ENCODE measurements at regions not wholly inside any gene's neighbourhood (a gene's known extent, or its start where the extent isn't known, plus 50 kb on each side); places are given as distances from the start of the nearest gene placed in this dataset.

DNA sequence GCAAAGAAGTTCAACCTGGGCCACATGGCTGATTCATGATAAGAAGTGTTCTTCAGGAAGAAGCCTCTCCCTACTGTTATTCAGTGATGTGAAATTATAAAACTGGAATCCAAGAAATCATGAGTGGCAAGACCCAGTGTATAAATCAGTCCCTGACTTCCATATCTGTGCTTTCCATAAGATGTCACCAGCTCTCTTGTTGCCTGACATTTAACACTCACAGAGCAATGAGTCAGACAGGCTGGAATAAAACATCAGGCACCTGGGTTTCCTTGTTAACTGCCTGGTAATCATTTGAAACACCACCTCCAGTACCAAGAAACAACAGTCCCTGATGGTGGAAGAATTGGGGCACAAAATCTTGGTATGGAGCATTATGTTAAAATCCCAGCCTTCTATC, 76.1 kb downstream of the SCG2 start:
- DNase-seq (ENCODE audit: missing footprints) (no peak), ATAC-seq (peak; percentile 59)
- intact Hi-C loops (cut with DNase I), result no loop called here

DNA sequence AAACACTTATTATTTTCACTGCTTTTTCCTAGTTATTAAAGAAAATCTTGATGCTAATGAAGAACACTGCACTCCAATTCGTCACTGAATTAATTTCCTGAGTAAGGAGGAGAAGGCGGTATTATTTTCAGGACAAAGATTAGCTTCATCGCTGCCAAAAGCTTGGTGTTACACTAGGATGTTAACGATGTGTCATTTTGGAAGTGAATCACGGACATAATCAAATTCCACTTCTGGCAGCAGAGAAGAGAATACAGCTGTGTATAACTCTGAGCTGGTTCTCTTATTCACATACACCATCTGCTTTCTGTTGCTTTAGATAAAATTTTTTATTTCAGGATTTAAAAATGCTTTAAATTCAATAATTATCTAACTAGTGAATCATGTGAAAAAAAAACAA, 74.1 kb downstream of the SCG2 start:
- no peak for ATAC-seq
- intact Hi-C loops (cut with DNase I), result no loop called here

DNA sequence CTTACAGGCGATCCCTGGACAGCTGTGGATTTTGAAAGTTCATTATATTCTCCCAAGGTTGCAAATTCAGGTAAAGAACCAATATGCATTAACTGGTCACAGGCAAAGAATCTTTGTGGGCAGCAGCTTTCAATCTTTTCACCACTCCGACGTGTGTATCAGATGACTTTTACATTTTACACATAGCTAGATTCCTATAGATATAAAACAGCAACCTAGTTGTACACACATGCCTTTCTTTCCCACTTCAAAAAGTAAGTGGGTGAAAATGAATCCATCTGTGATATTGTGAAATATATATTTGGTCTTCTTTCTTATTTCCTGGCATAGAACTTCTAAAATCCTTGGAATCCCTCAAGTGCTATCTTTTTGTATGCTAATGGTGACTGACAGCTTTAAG, 72.5 kb downstream of the SCG2 start:
- intact Hi-C loops (cut with DNase I), result no loop called here
- DNase-seq (ENCODE audit: missing footprints) (no peak), ATAC-seq (no peak)

More for the DNA sequence above, 74.1 kb downstream of the SCG2 start:
- DNase-seq (ENCODE audit: missing footprints), result no peak

DNA sequence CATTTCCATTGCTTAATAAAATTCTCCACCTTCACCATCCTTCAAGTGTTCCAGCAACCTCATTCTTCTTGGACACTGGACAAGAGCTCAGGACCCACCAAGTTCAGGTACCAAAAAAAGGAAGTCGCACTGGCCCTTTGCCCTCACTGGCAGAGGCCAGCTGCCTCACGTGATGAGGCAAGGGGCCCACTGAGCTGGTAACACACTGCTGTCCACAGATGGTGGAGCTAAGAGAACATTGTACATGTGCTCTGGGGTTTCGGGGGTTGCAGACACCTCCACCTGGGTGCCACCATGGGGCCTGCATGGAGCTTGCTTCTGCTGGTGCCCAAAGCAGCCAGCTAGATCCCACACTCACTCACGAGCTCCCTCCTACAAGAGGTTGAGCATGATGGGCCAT, 71.3 kb downstream of the SCG2 start:
- ATAC-seq (no peak), DNase-seq (ENCODE audit: missing footprints) (no peak)
- intact Hi-C loops (cut with DNase I), result no loop called here

DNA sequence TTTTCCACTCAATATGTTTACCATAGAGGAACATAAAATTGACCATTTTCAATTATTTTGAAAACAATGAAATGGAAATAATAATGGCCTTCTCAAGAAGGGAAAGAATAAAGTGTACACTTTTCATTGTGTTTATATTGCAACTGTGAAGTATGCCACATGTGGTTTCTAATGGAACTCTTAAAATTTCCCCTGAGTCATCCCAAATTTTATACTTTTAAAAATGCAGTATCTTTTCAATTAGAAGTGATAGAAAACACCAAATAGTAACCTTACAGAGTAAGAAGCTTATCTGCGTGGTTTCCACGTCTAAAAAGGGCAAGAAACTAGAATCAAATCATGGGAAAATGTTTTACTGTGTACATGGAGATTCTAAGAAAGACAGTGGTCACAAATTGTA, 70.0 kb downstream of the SCG2 start:
- intact Hi-C loops (cut with DNase I), result no loop called here
- ATAC-seq (no peak), DNase-seq (ENCODE audit: missing footprints) (no peak)

DNA sequence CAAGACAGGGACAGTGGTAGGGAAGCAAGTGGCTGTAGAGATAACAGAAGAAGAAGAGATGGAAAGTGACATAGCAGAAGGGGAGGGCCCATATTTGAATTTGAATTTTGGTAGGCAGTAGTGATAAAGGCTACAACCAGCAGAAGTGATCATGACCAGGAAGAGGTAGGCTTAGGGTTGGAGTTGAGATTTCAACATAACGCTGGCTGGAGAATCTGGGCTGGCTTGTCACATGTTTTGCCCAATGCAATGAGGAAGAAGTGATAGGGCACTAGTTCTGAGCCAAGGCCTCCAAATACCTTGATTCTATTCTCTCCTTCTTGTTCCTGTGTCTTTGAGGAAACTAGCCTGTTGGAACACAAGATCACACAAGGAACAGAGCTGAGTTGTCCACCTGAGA, 69.4 kb downstream of the SCG2 start:
- DNase-seq (ENCODE audit: missing footprints) (no peak), ATAC-seq (no peak)
- intact Hi-C loops (cut with DNase I), result no loop called here

DNA sequence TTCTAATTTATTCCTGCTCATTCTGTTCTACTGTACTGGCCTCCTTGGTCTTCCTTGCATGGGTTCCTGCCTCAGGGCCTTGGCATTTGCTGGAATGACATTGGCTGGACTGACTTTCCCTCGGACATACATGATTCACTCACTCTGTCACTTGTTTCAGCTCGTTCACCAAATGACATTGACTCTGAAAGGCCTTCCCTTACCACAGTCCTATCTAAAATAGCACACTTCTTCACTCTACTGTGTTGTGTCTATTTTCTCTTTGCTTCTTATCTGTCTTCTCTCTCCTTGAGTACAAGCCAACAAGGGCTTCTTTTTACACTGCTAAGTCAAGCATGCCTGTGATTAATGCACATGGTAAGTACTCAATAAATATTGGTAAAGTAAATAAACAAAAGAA, 65.6 kb downstream of the SCG2 start:
- ATAC-seq (peak; percentile 66), DNase-seq (ENCODE audit: missing footprints) (no peak)
- intact Hi-C loops (cut with DNase I), result no loop called here

DNA sequence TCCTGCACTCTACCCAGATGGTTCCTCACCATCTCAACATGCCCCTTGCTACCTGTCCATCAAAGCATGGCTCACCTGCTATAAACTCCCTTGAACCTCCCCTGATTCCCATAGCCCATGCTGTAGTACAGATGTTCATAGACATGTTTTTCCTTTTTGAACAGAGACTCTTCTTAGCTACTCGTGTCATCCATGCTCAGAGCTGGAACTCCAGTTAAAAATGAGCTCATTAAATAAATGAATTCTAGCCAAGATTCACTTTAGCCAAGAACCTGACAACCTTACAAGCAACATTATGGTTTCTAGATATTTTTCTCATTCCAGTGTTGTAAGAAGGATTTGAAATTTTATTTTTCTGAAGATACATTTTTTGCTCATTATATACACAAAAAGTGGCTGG, 65.0 kb downstream of the SCG2 start:
- ATAC-seq, result no peak
- no peak for DNase-seq (ENCODE audit: missing footprints)
- intact Hi-C loops (cut with DNase I), result no loop called here

DNA sequence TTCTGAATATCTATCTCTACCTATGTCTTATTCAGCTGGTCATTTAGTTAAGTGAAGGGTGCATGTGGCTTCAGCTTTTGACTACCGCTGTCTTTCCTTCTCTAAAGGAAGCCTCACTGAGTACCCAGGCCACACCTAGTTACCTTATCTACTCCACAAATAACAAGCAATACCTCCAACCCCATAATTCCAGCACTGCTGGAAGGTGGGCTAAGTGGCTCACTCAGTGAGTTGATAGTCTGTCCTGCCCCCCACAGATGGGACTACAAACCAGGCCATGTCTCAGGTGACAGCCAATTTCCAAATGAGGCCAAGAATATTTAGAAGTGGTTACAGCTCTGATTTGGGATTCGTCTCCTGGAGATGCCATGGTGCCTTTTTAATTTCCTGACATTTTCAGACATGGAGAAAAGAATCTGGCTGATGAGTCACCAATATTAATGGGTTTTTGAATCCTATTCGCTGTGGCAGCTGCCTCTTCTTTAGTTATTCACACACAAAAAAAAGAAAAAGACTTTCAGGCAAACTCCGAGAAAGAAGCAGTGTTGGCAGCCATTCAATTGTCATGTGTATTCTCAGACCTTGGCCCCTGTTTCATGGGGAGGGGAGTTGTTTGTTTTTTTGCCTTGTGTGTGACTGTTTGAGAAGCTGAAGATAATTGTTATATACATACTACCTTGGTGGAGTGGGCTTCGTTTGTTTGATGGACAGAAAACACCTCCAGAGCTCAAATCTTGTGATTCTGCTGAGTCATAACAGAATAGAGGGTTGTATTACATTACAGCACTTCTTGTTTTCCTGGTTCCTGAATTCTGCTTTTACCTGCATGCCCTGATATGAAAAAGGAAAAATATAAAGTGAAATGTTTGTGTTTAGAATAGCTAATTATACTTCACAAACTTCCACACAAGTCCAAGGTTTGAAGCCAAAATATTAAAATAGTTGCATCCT, 64.2 kb downstream of the SCG2 start:
- ATAC-seq (peak; percentile 21), DNase-seq (ENCODE audit: missing footprints) (no peak)
- intact Hi-C loops (cut with DNase I), result no loop called here

DNA sequence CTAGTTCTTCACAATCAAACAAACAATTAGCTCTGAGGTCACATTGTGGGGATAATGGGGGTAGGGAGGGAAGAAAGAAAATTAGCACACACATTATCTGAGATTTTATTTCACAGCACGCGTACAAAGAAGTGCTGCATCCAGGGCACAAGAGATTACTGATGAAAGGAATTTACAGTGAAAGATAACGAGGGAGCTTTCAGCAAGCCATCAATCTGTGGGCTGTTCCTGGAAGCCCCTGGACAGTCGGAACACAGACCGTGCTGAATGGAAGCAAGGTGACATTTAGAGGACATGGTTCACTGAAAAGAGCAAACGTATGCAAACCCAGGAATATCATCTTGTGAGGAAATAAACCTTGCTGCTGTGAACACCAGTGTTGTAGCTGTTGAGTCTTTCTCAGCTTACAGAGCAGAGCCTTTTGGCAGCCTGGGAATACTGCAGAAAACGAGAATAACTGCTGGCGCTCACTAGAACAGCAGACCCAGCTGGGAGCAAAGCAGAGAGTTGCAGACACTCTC, 63.2 kb downstream of the SCG2 start:
- ATAC-seq (peak; percentile 60), DNase-seq (ENCODE audit: missing footprints) (no peak)
- intact Hi-C loops (cut with DNase I), result no loop called here

DNA sequence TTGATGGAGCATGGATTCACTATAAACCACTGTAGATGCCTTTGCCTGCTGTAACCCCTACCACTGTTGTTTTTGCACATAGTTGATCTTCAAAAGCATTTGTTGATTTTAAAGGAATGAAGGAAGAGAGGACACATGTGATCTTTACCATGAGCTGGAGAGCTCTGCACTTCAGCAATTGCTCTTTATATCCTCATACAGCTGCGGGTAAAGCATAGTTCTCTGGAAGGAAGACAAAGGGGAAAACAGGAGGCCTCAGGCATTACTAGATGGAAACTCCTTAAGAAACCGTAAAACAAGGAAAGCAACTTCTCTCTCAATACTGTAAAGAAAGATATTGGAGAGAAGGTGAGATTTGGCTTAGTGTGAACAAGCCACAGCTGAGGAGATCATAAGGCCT, 60.6 kb downstream of the SCG2 start:
- DNase-seq (ENCODE audit: missing footprints), result no peak
- no peak for ATAC-seq
- intact Hi-C loops (cut with DNase I), result no loop called here

DNA sequence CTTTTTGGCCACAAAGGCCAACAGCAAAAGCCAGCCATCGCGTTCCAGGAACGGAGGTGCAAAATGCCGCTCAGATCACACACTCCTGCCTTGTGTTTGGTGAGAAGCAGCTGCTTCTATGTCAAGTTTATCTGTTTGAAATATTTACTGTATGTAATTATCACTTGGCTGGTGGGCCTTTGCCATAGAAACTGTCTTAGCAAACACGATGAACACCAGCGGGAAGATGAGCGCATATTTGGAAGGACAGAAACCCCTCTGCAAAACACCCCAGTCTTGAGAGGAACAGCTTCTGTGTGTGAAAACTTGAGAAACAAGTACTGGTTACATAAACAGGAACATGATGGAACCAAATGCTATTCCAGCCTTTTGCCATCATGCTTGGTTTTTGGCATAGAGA, 59.7 kb downstream of the SCG2 start:
- intact Hi-C loops (cut with DNase I), result no loop called here
- DNase-seq (ENCODE audit: missing footprints), result no peak

DNA sequence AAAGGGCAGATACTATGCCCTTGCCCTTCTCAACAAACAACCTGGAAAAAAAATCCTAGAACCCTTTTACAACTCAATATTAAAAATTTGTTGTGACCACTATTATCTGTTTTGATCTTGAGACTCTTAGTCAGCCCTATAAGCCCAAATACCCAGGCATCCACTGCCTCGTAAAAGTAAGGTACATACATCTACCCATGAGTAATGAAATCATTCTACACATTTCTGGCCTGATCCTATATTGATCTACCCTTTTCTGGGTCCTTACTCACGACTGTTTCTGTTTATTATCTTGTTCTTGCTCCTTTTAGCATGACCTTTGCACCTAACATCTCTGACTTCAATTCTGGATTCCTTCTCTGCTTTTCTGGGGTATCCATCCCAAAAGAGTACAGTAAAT, 56.8 kb downstream of the SCG2 start:
- ATAC-seq (no peak), DNase-seq (ENCODE audit: missing footprints) (no peak)
- intact Hi-C loops (cut with DNase I), result no loop called here

More for the DNA sequence above, 59.7 kb downstream of the SCG2 start:
- no peak for ATAC-seq

DNA sequence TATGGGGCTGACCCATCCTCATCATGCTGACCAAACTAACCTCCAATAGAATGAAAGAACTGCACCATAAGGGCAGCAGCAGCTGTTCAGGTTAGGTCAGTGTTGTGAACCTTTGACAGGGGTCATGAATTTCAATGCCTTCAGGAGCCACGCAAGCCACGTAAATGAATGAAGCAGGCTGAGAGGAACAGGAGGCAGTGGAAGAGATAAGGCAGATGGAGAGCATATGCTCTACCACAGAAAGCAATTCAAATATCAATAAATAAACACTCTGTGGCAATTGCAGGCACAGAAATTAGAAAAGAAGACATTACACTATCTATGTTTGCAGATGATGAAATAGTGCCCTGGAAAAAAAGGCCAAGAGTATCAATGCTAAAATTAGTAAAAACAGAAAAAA, 56.3 kb downstream of the SCG2 start:
- intact Hi-C loops (cut with DNase I), result no loop called here
- ATAC-seq (no peak), DNase-seq (ENCODE audit: missing footprints) (no peak)

All from Right ventricle myocardium inferior (tissue), 1 donor.